Dendritic cell treated with granulocyte-macrophage colony-stimulating factor and Interleukin-4, amounts not matched to agents 40 ng/mL and 50 ng/mL, for 4 days (primary cell): ENCODE measurements at regions not wholly inside any gene's neighbourhood (a gene's known extent, or its start where the extent isn't known, plus 50 kb on each side); places are given as distances from the start of the nearest gene placed in this dataset.
"Not testable (repeated sequence)": the region's sequence is repeated elsewhere in the genome, so short reads cannot be mapped to it uniquely, and the experiment has no call there.

Experiments
- H3K27ac Mint-ChIP-seq: one replicate; pipeline ENCODE4 v1.8.0; 2022; ENCODE audit warnings: mild to moderate bottlenecking, mixed read lengths
- H3K27me3 Mint-ChIP-seq: one replicate; pipeline ENCODE4 v1.8.0; 2022; ENCODE audit warnings: mild to moderate bottlenecking, mixed read lengths
- H3K36me3 Mint-ChIP-seq: one replicate; pipeline ENCODE4 v1.8.0; 2022; ENCODE audit warnings: low read depth, mixed read lengths
- H3K4me1 Mint-ChIP-seq: one replicate; pipeline ENCODE4 v1.8.0; 2022; ENCODE audit warnings: low read depth, mixed read lengths
- H3K4me3 Mint-ChIP-seq: one replicate; pipeline ENCODE4 v1.8.0; 2022; ENCODE audit warnings: mild to moderate bottlenecking, moderate library complexity, mixed read lengths
- H3K9me3 Mint-ChIP-seq: one replicate; pipeline ENCODE4 v1.8.0; 2022; ENCODE audit warnings: mixed read lengths
- intact Hi-C: fragments of 100-400 bp; cut with micrococcal nuclease; formaldehyde crosslinking; loops from one replicate; pipeline ENCODE4 v1.15.0; 2022

DNA sequence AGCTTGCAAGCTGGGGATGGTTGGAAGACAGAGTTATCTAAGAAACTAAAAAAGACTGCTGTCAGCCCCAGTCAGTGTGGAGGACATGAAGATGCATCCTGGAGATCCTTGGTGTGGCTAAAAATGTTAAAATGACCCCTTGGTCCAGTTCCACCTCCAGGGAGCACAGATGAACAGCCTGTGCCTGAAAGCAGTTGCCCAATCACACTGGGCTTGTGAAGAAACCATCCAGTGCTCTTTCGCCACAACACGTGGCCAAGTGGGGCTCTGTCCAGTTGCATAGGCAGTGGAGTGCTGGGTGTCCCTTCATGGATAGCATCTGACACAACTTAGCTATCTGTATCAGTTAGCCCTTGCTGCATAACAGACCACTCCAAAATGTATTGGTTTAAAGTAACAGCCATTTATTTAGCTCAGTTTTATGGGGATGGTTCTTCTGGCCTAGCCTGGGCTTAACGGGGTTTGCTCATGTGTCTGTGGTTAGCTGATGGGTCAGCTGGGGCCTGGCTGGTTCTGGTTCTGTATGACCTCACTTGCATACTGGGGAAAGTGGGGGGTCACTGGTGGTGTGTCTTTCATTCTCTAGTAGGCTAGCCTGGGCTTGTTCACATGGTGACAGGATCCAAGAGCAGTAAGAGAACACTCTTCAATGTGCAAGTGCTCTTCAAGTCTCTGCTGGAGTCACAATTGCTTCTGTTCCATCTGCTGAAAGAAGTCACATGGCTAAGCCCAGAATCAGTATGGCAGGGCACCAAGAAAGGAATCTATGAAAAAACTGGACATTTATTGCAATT lies 226.2 kb downstream of the PDCD6IP start:
- H3K27me3 Mint-ChIP-seq: no peaks in the 10 kb centered on the region
- intact Hi-C loops: no loop called here

DNA sequence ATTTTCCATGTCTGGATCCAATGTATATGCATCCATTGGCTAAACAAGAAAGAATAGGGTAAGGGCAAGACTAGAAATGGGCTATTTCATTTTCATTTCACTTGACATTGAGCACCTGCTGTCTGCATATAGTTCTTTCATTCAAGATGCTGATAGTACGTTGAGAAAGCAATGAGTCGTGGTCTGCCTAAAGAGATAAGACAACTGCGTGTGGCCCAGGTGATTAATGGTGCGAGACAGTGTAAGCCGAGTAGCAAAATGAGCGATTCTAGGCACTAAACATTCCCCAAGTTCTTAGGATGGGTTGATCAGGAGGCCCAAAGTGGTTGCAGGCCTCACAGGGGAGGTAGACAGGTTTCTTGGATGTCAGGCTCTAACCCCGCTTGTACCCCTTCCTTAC lies 235.4 kb downstream of the PDCD6IP start:
- Mint-ChIP-seq H3K27me3 (no peaks in the 10 kb centered on the region), H3K27ac (no peak overlapping the region), H3K36me3 (no peaks in the 10 kb centered on the region), H3K4me3 (no peak overlapping the region), H3K9me3 (peaks cover 8% of the 10 kb centered on the region), H3K4me1 (no peaks in the 10 kb centered on the region)
- intact Hi-C loops: no loop called here

More for the DNA sequence above, 226.2 kb downstream of the PDCD6IP start:
- Mint-ChIP-seq H3K4me3 (no peak overlapping the region), H3K9me3 (no peaks in the 10 kb centered on the region), H3K36me3 (no peaks in the 10 kb centered on the region), H3K27ac (no peak overlapping the region), H3K4me1 (peaks cover 12% of the 10 kb centered on the region)

DNA sequence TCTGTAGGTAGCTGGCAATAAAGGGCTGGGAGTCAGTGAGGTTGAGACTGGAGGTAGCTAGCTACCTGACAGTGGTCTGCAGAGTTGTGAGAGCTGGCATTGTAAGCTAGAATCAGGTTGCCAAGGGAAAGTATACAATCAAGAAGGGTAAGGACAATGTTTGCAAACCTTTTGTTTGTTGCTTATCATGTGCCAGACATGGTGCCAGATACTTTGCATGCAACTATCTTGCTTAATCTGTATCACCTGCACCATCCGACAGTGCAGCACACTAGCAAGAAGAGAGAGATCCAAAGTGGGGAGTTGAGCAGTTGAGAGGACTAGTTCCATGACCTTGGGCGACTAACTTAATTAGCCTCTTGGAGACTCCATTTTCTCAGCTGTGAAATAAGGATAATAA lies 236.4 kb downstream of the PDCD6IP start:
- Mint-ChIP-seq H3K27ac (no peak overlapping the region), H3K4me3 (no peak overlapping the region), H3K4me1 (no peaks in the 10 kb centered on the region), H3K36me3 (no peaks in the 10 kb centered on the region), H3K9me3 (peaks cover 8% of the 10 kb centered on the region), H3K27me3 (no peaks in the 10 kb centered on the region)
- intact Hi-C loops: no loop called here

GRCh38 chr3:34035775-34036174 lies 237.3 kb downstream of the PDCD6IP start:
- peaks cover 8% of the 10 kb centered on the region for H3K9me3 Mint-ChIP-seq
- H3K36me3 Mint-ChIP-seq: no peaks in the 10 kb centered on the region
- intact Hi-C loops: no loop called here
- H3K4me3 Mint-ChIP-seq: no peak overlapping the region
- H3K27ac Mint-ChIP-seq: no peak overlapping the region
- no peaks in the 10 kb centered on the region for H3K27me3 Mint-ChIP-seq
- no peaks in the 10 kb centered on the region for H3K4me1 Mint-ChIP-seq

GRCh38 chr3:34037260-34037659 lies 238.8 kb downstream of the PDCD6IP start:
- no peak overlapping the region for H3K4me3 Mint-ChIP-seq
- no peaks in the 10 kb centered on the region for H3K4me1 Mint-ChIP-seq
- intact Hi-C loops: no loop called here
- no peaks in the 10 kb centered on the region for H3K36me3 Mint-ChIP-seq
- no peaks in the 10 kb centered on the region for H3K27me3 Mint-ChIP-seq
- peaks cover 2% of the 10 kb centered on the region for H3K9me3 Mint-ChIP-seq
- no peak overlapping the region for H3K27ac Mint-ChIP-seq

- intact Hi-C loops: no loop called here
- H3K4me3 Mint-ChIP-seq: no peak overlapping the region
- H3K36me3 Mint-ChIP-seq: no peaks in the 10 kb centered on the region
- no peaks in the 10 kb centered on the region for H3K4me1 Mint-ChIP-seq
- H3K27ac Mint-ChIP-seq: no peak overlapping the region
- H3K9me3 Mint-ChIP-seq: no peaks in the 10 kb centered on the region
- H3K27me3 Mint-ChIP-seq: no peaks in the 10 kb centered on the region
These were observed 239.7 kb downstream of the PDCD6IP start for GRCh38 chr3:34038131-34038530.

DNA sequence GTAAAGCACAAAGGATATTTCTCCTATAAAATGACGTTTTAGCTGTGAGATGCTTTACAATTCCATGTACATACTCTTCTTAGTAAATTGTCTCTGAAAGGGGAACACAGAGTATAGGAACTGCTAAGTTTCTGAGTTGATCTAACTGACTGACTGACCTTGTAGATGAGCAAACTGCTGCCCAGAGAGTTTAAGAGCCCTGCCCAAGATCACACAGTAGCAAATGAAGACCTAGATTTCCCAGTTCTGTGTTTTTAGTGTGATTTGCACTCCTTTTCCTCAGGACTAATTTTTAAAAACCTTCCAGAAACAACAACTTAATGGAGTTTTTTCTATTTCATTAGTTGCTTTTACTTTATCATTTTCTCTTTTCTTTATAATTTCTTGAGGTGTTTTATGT lies 247.7 kb downstream of the PDCD6IP start:
- Mint-ChIP-seq H3K9me3 (no peaks in the 10 kb centered on the region), H3K4me3 (no peak overlapping the region), H3K4me1 (no peaks in the 10 kb centered on the region), H3K27me3 (no peaks in the 10 kb centered on the region), H3K36me3 (no peaks in the 10 kb centered on the region), H3K27ac (no peak overlapping the region)
- intact Hi-C loops: no loop called here

DNA sequence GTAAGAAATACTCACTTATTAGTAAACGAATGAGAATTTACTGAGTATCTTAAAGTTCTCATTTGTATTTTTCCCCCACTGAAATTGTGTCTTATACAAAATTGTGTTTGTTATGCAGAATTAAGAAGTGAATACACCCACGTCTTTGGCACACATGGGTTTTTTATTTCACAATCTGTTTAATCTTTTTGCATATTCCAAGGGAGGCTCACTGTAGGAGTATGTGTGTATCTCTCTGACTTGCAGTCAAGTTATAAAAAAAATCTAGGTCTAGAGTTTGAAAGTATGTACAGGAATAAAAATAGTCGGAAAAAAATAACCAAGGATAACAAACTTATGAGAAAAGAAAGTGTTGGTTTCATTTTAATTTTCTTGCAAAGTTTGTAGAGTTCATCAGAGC lies 255.2 kb downstream of the PDCD6IP start:
- H3K4me3 Mint-ChIP-seq: no peak overlapping the region
- intact Hi-C loops: no loop called here
- no peaks in the 10 kb centered on the region for H3K9me3 Mint-ChIP-seq
- no peak overlapping the region for H3K27ac Mint-ChIP-seq
- no peaks in the 10 kb centered on the region for H3K27me3 Mint-ChIP-seq
- peaks cover 16% of the 10 kb centered on the region for H3K4me1 Mint-ChIP-seq
- no peaks in the 10 kb centered on the region for H3K36me3 Mint-ChIP-seq

DNA sequence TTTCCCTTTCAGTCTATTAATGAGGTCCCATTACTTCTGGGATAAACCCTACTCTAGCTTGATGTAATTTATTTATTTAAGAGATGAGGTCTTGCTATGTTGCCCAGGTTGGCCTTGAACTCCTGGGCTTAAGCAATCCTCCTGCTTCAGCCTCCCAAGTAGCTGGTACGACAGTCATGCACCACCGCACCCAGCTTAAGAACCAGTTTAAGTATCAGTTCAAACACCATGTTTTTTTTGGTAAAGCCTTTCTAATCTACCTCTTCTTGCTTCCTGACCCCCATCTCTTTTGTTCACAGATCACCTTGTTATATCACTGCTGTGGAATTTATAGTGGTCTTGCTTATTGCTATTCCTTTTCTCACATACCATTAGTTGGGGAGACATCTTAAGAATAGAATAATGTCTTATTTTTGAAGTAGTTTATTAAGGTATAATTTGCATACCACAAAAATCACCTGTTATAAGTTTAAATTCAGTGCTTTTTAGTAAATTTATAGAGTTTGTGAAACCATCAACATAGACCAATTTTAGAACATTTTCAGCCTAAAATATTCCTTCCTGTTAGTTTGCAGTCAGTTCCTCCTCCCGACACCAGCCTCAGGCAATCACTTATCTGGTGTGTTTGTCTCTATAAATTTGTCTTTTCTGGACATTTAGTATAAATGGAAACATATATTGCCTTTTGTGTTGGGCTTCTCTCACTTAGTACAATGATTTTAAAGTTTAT lies 257.9 kb downstream of the PDCD6IP start:
- Mint-ChIP-seq H3K9me3 (peaks cover 8% of the 10 kb centered on the region), H3K36me3 (no peaks in the 10 kb centered on the region), H3K27ac (no peak overlapping the region), H3K27me3 (no peaks in the 10 kb centered on the region), H3K4me1 (peaks cover 16% of the 10 kb centered on the region), H3K4me3 (no peak overlapping the region)
- intact Hi-C loops: no loop called here

DNA sequence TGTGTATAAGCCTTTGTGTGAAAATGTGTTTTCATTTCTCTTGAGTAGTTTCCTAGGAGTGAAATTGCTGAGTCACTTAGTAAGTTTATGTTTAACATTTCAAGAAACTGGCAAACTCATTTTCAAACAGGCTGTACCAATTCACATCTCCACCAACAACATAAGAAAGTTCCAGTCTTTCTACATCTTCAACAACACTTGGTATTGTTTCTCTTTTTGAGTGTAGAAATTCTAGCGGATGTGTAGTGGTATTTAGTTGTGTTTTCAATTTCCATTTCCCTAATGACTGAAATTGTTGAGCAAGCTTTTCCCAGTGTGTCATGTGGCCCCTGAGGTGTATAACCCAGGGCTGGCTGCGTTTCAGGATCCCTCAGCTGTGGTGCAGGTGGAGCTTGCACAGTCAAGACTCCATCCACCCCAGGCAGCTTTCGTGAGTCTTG lies 258.5 kb downstream of the PDCD6IP start:
- intact Hi-C loops: no loop called here
- Mint-ChIP-seq H3K4me3 (no peak overlapping the region), H3K4me1 (peaks cover 16% of the 10 kb centered on the region)

DNA sequence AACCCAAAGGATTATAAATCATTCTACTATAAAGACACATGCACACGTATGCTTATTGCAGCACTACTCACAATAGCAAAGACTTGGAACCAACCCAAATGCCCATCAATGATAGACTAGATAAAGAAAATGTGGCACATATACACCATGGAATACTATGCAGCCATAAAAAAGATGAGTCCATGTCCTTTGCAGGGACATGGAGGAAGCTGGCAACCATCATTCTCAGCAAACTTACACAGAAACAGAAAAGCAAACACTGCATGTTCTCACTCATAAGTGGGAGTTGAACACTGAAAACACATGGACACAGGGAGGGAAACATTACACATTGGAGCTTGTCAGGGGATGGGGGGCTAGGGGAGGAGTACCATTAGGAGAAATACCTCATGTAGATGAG lies 262.6 kb downstream of the PDCD6IP start:
- intact Hi-C loops, H3K27me3 Mint-ChIP-seq, H3K36me3 Mint-ChIP-seq, H3K9me3 Mint-ChIP-seq, H3K27ac Mint-ChIP-seq, H3K4me3 Mint-ChIP-seq: not testable (repeated sequence)
- peaks cover 16% of the 10 kb centered on the region for H3K4me1 Mint-ChIP-seq

More for the DNA sequence above, 258.5 kb downstream of the PDCD6IP start:
- H3K27ac Mint-ChIP-seq: no peak overlapping the region
- H3K9me3 Mint-ChIP-seq: peaks cover 8% of the 10 kb centered on the region
- no peaks in the 10 kb centered on the region for H3K27me3 Mint-ChIP-seq
- H3K36me3 Mint-ChIP-seq: no peaks in the 10 kb centered on the region

GRCh38 chr3:34065901-34066300 lies 267.5 kb downstream of the PDCD6IP start:
- no peak overlapping the region for H3K27ac Mint-ChIP-seq

GRCh38 chr3:34066328-34066727 lies 267.9 kb downstream of the PDCD6IP start:
- no peaks in the 10 kb centered on the region for H3K36me3 Mint-ChIP-seq
- intact Hi-C loops: no loop called here
- H3K9me3 Mint-ChIP-seq: no peaks in the 10 kb centered on the region
- no peak overlapping the region for H3K27ac Mint-ChIP-seq
- no peaks in the 10 kb centered on the region for H3K4me1 Mint-ChIP-seq
- no peaks in the 10 kb centered on the region for H3K27me3 Mint-ChIP-seq
- no peak overlapping the region for H3K4me3 Mint-ChIP-seq

More at GRCh38 chr3:34065901-34066300, 267.5 kb downstream of the PDCD6IP start:
- no peaks in the 10 kb centered on the region for H3K27me3 Mint-ChIP-seq
- no peaks in the 10 kb centered on the region for H3K4me1 Mint-ChIP-seq
- H3K9me3 Mint-ChIP-seq: peaks cover 4% of the 10 kb centered on the region
- no peaks in the 10 kb centered on the region for H3K36me3 Mint-ChIP-seq
- no peak overlapping the region for H3K4me3 Mint-ChIP-seq
- intact Hi-C loops: no loop called here

DNA sequence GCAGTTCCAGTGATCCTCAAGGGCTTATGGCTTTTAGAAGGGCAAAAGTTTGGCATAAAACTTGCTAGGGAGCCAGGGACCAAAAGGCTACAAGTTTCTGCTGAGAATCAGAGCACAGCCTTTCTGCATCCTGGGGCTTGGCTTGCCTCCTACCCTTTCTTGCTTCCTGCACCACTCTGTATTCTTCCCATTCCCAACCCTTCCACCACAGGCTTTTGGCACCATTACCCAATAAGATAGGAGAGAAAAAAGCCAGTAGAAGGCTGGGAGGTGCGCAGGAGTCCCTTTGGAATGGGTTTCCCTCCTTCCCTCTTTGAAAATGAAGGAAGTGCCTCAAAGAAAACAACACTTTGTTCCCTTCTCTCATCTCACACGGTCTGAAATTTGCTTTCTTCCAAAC lies 268.6 kb downstream of the PDCD6IP start:
- intact Hi-C loops: no loop called here
- no peaks in the 10 kb centered on the region for H3K27me3 Mint-ChIP-seq
- no peaks in the 10 kb centered on the region for H3K36me3 Mint-ChIP-seq
- H3K4me3 Mint-ChIP-seq: no peak overlapping the region
- no peaks in the 10 kb centered on the region for H3K4me1 Mint-ChIP-seq
- no peaks in the 10 kb centered on the region for H3K9me3 Mint-ChIP-seq
- no peak overlapping the region for H3K27ac Mint-ChIP-seq
